Ovary (tissue), 3 donors: ENCODE measurements at regions not wholly inside any gene's neighbourhood (a gene's known extent, or its start where the extent isn't known, plus 50 kb on each side); places are given as distances from the start of the nearest gene placed in this dataset.

Experiments used
- CTCF ChIP-seq, 3 donors: fragments of 450-650 bp in 2 of 3; fragments of 200-600 bp in 1 of 3; IDR thresholded peaks; one replicate each; pipeline versions ENCODE4 v1.5.1 to v1.8.0; 2016 to 2022; ENCODE audit warnings: antibody characterized with exemption in 3 of 3, mild to moderate bottlenecking in 1 of 3
- EP300 ChIP-seq: sonication (generic); formaldehyde crosslinking; IDR thresholded peaks from one replicate; pipeline ENCODE4 v1.6.1; 2017; ENCODE audit warnings: antibody characterized with exemption
- POLR2A ChIP-seq: fragments of 450-650 bp; IDR thresholded peaks from one replicate; pipeline ENCODE4 v1.6.1; 2017; ENCODE audit warnings: antibody characterized with exemption, mild to moderate bottlenecking, moderate library complexity
- donor health status: DM: no; HTN: no; CAD: no.

- no peak for TF ChIP-seq CTCF (IDR thresholded peaks at IDR 0.05)
- TF ChIP-seq POLR2A = no peak
- no peak for TF ChIP-seq EP300
Measured at GRCh38 chr14:54116198-54116885, 159.7 kb upstream of the BMP4 start.
